PC-9 (cell line): ENCODE measurements at regions not wholly inside any gene's neighbourhood (a gene's known extent, or its start where the extent isn't known, plus 50 kb on each side); places are given as distances from the start of the nearest gene placed in this dataset.

ENCODE experiments used
- BruUV-seq: library from RNA; stranded (reverse); fragments of 400-500 nt; replicated peaks from 2 replicates; lab custom pipeline; 2021; lab: Mats Ljungman, UMichigan
- CTCF ChIA-PET: fragments of 300-600 bp; sonication (Branson Sonifier 250); formaldehyde crosslinking; loops from one replicate; lab custom pipeline; 2022; ENCODE audit warnings: antibody characterized with exemption; lab: Charles Lee
- POLR2A ChIA-PET: fragments of 300-600 bp; sonication (Branson Sonifier 250); formaldehyde crosslinking; loops from one replicate; lab custom pipeline; 2022; ENCODE audit warnings: antibody characterized with exemption; ENCODE audit not compliant: unreplicated experiment; lab: Charles Lee
- DNase-seq, 2 experiments: peaks; one replicate each; pipeline versions ENCODE4 v3.0.0 to v3.0.0-alpha.2; 2015 to 2022; ENCODE audit warnings: mixed read lengths in 1 of 2
- H2AFZ ChIP-seq: fragments of 200-600 bp; sonication (generic); 2 replicates; pipeline ENCODE4 v1.8.1; 2017; ENCODE audit warnings: antibody characterized with exemption
- H3F3A ChIP-seq: fragments of 200-600 bp; sonication (generic); 2 replicates; pipeline ENCODE4 v1.8.1; 2017; ENCODE audit warnings: antibody characterized with exemption, mild to moderate bottlenecking, low read depth; ENCODE audit not compliant: insufficient read depth
- H3K27ac ChIP-seq: fragments of 200-600 bp; sonication (generic); 2 replicates; pipeline ENCODE4 v1.6.1; 2016; ENCODE audit warnings: mixed run types
- H3K27me3 ChIP-seq: fragments of 200-600 bp; sonication (generic); 2 replicates; pipeline ENCODE4 v1.6.1; 2016; ENCODE audit warnings: low read depth, mixed run types; ENCODE audit not compliant: insufficient read depth
- H3K36me3 ChIP-seq: fragments of 200-600 bp; sonication (generic); 2 replicates; pipeline ENCODE4 v1.6.1; 2016; ENCODE audit warnings: low read depth, mixed run types
- H3K4me1 ChIP-seq: fragments of 200-600 bp; sonication (generic); replicated peaks from 2 replicates; pipeline ENCODE4 v1.6.1; 2016; ENCODE audit warnings: mixed run types; ENCODE audit not compliant: insufficient read depth
- H3K4me2 ChIP-seq: fragments of 200-600 bp; sonication (generic); 2 replicates; pipeline ENCODE4 v1.6.1; 2017; ENCODE audit warnings: mixed run types
- H3K4me3 ChIP-seq: fragments of 200-600 bp; sonication (generic); 2 replicates; pipeline ENCODE4 v1.6.1; 2016; ENCODE audit warnings: mixed run types
- H3K79me2 ChIP-seq: fragments of 200-600 bp; sonication (generic); 2 replicates; pipeline ENCODE4 v1.6.1; 2017; ENCODE audit warnings: low read depth, mixed run types
- H3K9me2 ChIP-seq: fragments of 200-600 bp; sonication (generic); 2 replicates; pipeline ENCODE4 v1.8.1; 2017; ENCODE audit warnings: mild to moderate bottlenecking; ENCODE audit not compliant: insufficient read depth
- H3K9me3 ChIP-seq: fragments of 200-600 bp; sonication (generic); 2 replicates; pipeline ENCODE4 v1.8.1; 2016; ENCODE audit warnings: low read depth; ENCODE audit not compliant: insufficient read depth
- H4K20me1 ChIP-seq: fragments of 200-600 bp; sonication (generic); 2 replicates; pipeline ENCODE4 v1.8.1; 2017; ENCODE audit not compliant: insufficient read depth
- CTCF ChIP-seq: fragments of 200-600 bp; sonication (generic); conservative IDR thresholded peaks from 2 replicates; pipeline ENCODE4 v1.6.1; 2017; ENCODE audit warnings: mixed run types, antibody characterized with exemption, mild to moderate bottlenecking, moderate library complexity
- EZH2 ChIP-seq: fragments of 200-600 bp; sonication (generic); IDR thresholded peaks from 2 replicates; pipeline ENCODE4 v1.8.0; 2017; ENCODE audit warnings: antibody characterized with exemption, low read depth
- intact Hi-C: fragments of 100-400 bp; cut with micrococcal nuclease; formaldehyde crosslinking; loops from one replicate; pipeline ENCODE4 v1.10.0; 2022; ENCODE audit not compliant: unreplicated experiment

- POLR2A ChIA-PET, result no interaction called here
- CTCF ChIA-PET, result no interaction called here
Observed at GRCh38 chr14:83425138-83425537, 1891.5 kb upstream of the SEL1L start.

GRCh38 chr14:83425706-83426105 lies 1892.1 kb upstream of the SEL1L start:
- intact Hi-C loops, result no loop called here
- POLR2A ChIA-PET, result no interaction called here
- H3K4me2 ChIP-seq, result no peak overlapping the region
- no peaks in the 10 kb centered on the region for H3K9me3 ChIP-seq
- DNase-seq, result no peak
- no peak overlapping the region for H3K4me3 ChIP-seq
- H3F3A ChIP-seq, result no peaks in the 10 kb centered on the region
- H3K79me2 ChIP-seq, result no peaks in the 10 kb centered on the region
- TF ChIP-seq EZH2 (no peak), CTCF (no peak)
- no peak overlapping the region for H3K27ac ChIP-seq
- no peaks in the 10 kb centered on the region for H3K4me1 ChIP-seq
- CTCF ChIA-PET, result no interaction called here
- no peak overlapping the region for H2AFZ ChIP-seq
- no peaks in the 10 kb centered on the region for H4K20me1 ChIP-seq
- H3K36me3 ChIP-seq, result no peaks in the 10 kb centered on the region
- no peaks in the 10 kb centered on the region for H3K27me3 ChIP-seq
- no peaks in the 10 kb centered on the region for H3K9me2 ChIP-seq
- no TSS peak for BruUV-seq

More at GRCh38 chr14:83425138-83425537, 1891.5 kb upstream of the SEL1L start:
- Histone ChIP-seq H3K27me3 (no peaks in the 10 kb centered on the region), H4K20me1 (no peaks in the 10 kb centered on the region), H3F3A (no peaks in the 10 kb centered on the region), H3K4me2 (no peak overlapping the region), H3K36me3 (no peaks in the 10 kb centered on the region), H3K4me3 (no peak overlapping the region), H3K9me3 (no peaks in the 10 kb centered on the region), H2AFZ (no peak overlapping the region), H3K4me1 (no peaks in the 10 kb centered on the region), H3K27ac (no peak overlapping the region), H3K79me2 (no peaks in the 10 kb centered on the region), H3K9me2 (no peaks in the 10 kb centered on the region)
- TF ChIP-seq CTCF, result no peak
- TF ChIP-seq EZH2, result no peak
- intact Hi-C loops, result no loop called here
- DNase-seq, result no peak
- BruUV-seq, result no TSS peak

- Histone ChIP-seq H3K4me1 (no peaks in the 10 kb centered on the region), H3K9me2 (no peaks in the 10 kb centered on the region), H3K4me2 (no peak overlapping the region), H4K20me1 (no peaks in the 10 kb centered on the region), H3K9me3 (no peaks in the 10 kb centered on the region), H3F3A (no peaks in the 10 kb centered on the region), H3K27me3 (no peaks in the 10 kb centered on the region), H3K4me3 (no peak overlapping the region), H3K27ac (no peak overlapping the region), H3K36me3 (no peaks in the 10 kb centered on the region), H3K79me2 (no peaks in the 10 kb centered on the region), H2AFZ (no peak overlapping the region)
- no TSS peak for BruUV-seq
- intact Hi-C loops, result no loop called here
- TF ChIP-seq EZH2 (no peak), CTCF (no peak)
- ChIA-PET CTCF (no interaction called here), POLR2A (no interaction called here)
- no peak for DNase-seq
Observed at GRCh38 chr14:83433618-83434017, 1900.0 kb upstream of the SEL1L start.
